ENCODE measurements at regions not wholly inside any gene's neighbourhood (a gene's known extent, or its start where the extent isn't known, plus 50 kb on each side); places are given as distances from the start of the nearest gene placed in this dataset.

- TF ChIP-seq, protein P1, sequence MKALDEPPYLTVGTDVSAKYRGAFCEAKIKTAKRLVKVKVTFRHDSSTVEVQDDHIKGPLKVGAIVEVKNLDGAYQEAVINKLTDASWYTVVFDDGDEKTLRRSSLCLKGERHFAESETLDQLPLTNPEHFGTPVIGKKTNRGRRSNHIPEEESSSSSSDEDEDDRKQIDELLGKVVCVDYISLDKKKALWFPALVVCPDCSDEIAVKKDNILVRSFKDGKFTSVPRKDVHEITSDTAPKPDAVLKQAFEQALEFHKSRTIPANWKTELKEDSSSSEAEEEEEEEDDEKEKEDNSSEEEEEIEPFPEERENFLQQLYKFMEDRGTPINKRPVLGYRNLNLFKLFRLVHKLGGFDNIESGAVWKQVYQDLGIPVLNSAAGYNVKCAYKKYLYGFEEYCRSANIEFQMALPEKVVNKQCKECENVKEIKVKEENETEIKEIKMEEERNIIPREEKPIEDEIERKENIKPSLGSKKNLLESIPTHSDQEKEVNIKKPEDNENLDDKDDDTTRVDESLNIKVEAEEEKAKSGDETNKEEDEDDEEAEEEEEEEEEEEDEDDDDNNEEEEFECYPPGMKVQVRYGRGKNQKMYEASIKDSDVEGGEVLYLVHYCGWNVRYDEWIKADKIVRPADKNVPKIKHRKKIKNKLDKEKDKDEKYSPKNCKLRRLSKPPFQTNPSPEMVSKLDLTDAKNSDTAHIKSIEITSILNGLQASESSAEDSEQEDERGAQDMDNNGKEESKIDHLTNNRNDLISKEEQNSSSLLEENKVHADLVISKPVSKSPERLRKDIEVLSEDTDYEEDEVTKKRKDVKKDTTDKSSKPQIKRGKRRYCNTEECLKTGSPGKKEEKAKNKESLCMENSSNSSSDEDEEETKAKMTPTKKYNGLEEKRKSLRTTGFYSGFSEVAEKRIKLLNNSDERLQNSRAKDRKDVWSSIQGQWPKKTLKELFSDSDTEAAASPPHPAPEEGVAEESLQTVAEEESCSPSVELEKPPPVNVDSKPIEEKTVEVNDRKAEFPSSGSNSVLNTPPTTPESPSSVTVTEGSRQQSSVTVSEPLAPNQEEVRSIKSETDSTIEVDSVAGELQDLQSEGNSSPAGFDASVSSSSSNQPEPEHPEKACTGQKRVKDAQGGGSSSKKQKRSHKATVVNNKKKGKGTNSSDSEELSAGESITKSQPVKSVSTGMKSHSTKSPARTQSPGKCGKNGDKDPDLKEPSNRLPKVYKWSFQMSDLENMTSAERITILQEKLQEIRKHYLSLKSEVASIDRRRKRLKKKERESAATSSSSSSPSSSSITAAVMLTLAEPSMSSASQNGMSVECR (CRISPR knock-in tag; IDR thresholded peaks at IDR 0.05; ENCODE audit: borderline replicate concordance) = no peak
- TF ChIP-seq NR1H2 (CRISPR knock-in tag; IDR thresholded peaks at IDR 0.05) = no peak
- TF ChIP-seq IRF2 (CRISPR knock-in tag; IDR thresholded peaks at IDR 0.05; ENCODE audit: borderline replicate concordance, low read depth) = no peak
- no peak for TF ChIP-seq NR2C2 (CRISPR knock-in tag; IDR thresholded peaks at IDR 0.05)
- TF ChIP-seq RELA (CRISPR knock-in tag; IDR thresholded peaks at IDR 0.05; ENCODE audit: borderline replicate concordance) = no peak
Observed at GRCh38 chr1:55904541-55904940, 674.8 kb downstream of the PLPP3 start (continued).

DNA sequence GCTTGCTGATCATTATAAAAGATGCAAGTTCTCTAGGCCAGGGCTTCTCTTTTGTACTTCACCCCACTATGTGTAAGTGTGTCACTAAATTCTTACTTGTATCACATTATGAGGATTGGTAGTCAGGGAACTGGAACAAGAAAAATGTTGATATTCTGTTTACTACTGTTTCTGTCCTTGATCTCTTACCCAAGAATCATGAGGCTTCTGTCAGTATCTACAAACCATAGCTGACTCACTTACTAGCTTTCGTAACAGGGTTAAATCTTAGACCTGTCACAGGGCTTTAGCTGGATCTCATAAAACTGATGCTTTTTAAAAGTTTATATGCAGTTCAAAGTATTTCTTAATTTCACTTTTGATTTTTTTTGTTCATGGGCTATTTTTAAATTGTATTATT, 681.2 kb downstream of the PLPP3 start:
- H3K36me3 Mint-ChIP-seq = no peaks in the 10 kb centered on the region; the same call in 1 of the 2 replicates
- POLR2A ChIA-PET = interaction anchor here (0.7 kb wide), 1 partner anchor 466 kb away, joined by 3 read pairs; no protein-coding TSS in a partner anchor
- DNase-seq (ENCODE audit: low spot score) = no peak
- no peak for ATAC-seq
- H3K4me3 Mint-ChIP-seq = no peak overlapping the region
- TF ChIP-seq, protein P2, sequence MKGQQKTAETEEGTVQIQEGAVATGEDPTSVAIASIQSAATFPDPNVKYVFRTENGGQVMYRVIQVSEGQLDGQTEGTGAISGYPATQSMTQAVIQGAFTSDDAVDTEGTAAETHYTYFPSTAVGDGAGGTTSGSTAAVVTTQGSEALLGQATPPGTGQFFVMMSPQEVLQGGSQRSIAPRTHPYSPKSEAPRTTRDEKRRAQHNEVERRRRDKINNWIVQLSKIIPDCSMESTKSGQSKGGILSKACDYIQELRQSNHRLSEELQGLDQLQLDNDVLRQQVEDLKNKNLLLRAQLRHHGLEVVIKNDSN (CRISPR knock-in tag; IDR thresholded peaks at IDR 0.05) = no peak
- CTCF ChIA-PET = no interaction called here
- H3K4me1 Mint-ChIP-seq = no peaks in the 10 kb centered on the region
- H3K27me3 Mint-ChIP-seq (ENCODE audit: low read depth) = no peaks in the 10 kb centered on the region
- peaks cover 13% of the 10 kb centered on the region for H3K9me3 Mint-ChIP-seq
- H3K27ac Mint-ChIP-seq = no peak overlapping the region

DNA sequence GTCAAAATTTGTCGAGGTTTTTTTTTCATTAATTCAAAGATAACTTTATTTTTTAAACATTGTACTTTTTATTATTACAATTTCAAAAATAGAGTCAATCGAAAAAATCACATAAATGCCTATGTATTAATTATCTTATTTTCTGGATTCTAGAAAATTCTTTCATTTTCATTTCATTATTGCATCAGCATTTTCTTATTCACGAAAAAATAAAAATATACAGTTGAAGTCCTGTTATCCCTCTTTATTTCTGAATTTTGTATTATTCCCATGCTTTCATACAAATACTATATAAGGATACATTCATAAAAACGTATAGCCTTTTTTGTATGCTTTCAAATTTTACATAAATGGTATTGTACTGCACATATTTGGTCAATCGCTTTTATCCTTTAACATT, 681.0 kb upstream of the USP24 start:
- POLR2A ChIA-PET = no interaction called here
- CTCF ChIA-PET = no interaction called here
- H3K9me3 Mint-ChIP-seq = peaks cover 32% of the 10 kb centered on the region
- no peak overlapping the region for H3K4me3 Mint-ChIP-seq
- H3K27me3 Mint-ChIP-seq (ENCODE audit: low read depth) = no peaks in the 10 kb centered on the region; the same call in 1 of the 2 replicates
- TF ChIP-seq AFF4 (CRISPR knock-in tag; IDR thresholded peaks at IDR 0.05; ENCODE audit: borderline replicate concordance) (no peak), ESRRA (CRISPR knock-in tag; IDR thresholded peaks at IDR 0.05; ENCODE audit: borderline replicate concordance) (no peak), IRF1 (CRISPR knock-in tag; IDR thresholded peaks at IDR 0.05) (no peak), NR2C2 (CRISPR knock-in tag; IDR thresholded peaks at IDR 0.05) (no peak), CREM (CRISPR knock-in tag; IDR thresholded peaks at IDR 0.05) (no peak), ZNF219 (CRISPR knock-in tag; IDR thresholded peaks at IDR 0.05; ENCODE audit: borderline replicate concordance) (no peak), GTF2I (CRISPR knock-in tag; conservative IDR thresholded peaks at IDR 0.05) (no peak), ATF3 (CRISPR knock-in tag; conservative IDR thresholded peaks at IDR 0.05) (no peak), ATF1 (CRISPR knock-in tag; IDR thresholded peaks at IDR 0.05) (no peak), ZNF263 (CRISPR knock-in tag; IDR thresholded peaks at IDR 0.05; ENCODE audit: low read depth) (no peak), ZNF121 (CRISPR knock-in tag; IDR thresholded peaks at IDR 0.05) (no peak)
- TF ChIP-seq, protein P3, sequence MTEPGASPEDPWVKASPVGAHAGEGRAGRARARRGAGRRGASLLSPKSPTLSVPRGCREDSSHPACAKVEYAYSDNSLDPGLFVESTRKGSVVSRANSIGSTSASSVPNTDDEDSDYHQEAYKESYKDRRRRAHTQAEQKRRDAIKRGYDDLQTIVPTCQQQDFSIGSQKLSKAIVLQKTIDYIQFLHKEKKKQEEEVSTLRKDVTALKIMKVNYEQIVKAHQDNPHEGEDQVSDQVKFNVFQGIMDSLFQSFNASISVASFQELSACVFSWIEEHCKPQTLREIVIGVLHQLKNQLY (CRISPR knock-in tag; IDR thresholded peaks at IDR 0.05) = no peak
- TF ChIP-seq, protein P4, sequence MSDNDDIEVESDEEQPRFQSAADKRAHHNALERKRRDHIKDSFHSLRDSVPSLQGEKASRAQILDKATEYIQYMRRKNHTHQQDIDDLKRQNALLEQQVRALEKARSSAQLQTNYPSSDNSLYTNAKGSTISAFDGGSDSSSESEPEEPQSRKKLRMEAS (CRISPR knock-in tag; IDR thresholded peaks at IDR 0.05) = no peak
- no peak overlapping the region for H3K27ac Mint-ChIP-seq
- peaks cover 11% of the 10 kb centered on the region for H3K36me3 Mint-ChIP-seq
- no peaks in the 10 kb centered on the region for H3K4me1 Mint-ChIP-seq
- DNase-seq (ENCODE audit: low spot score) (no peak), ATAC-seq (no peak)
